GM12878 (cell line): ENCODE measurements at regions not wholly inside any gene's neighbourhood (a gene's known extent, or its start where the extent isn't known, plus 50 kb on each side); places are given as distances from the start of the nearest gene placed in this dataset.

Experiments
- ASH2L ChIP-seq: fragments of 300-600, 200-600 bp; sonication (generic); IDR thresholded peaks from 2 replicates; pipeline ENCODE4 v1.6.1; 2017; ENCODE audit warnings: low read depth, mild to moderate bottlenecking, borderline replicate concordance
- ATF2 ChIP-seq: IDR thresholded peaks from 2 replicates; pipeline ENCODE4 v1.6.1; 2012; ENCODE audit warnings: low read length, inconsistent platforms
- CTCF ChIP-seq, 3 experiments: IDR thresholded peaks in 2 of 3; conservative IDR thresholded peaks in 1 of 3; 2 replicates each; pipeline ENCODE4 v1.5.1; 2011; ENCODE audit warnings: low read depth in 3 of 3, low read length in 3 of 3, mild to moderate bottlenecking in 3 of 3, control low read depth in 2 of 3, moderate library complexity in 2 of 3, inconsistent platforms in 1 of 3, mixed read lengths in 1 of 3; ENCODE audit not compliant: control insufficient read depth in 2 of 3, insufficient read depth in 1 of 3; ENCODE audit errors: extremely low read depth in 1 of 3
- HCFC1 ChIP-seq: fragments of 150-350 bp; IDR thresholded peaks from 2 replicates; pipeline ENCODE4 v1.6.1; 2014; ENCODE audit warnings: low read length
- HDAC6 ChIP-seq: fragments of 200-600 bp; sonication (generic); IDR thresholded peaks from one replicate; pipeline ENCODE4 v1.8.0; 2017; ENCODE audit warnings: antibody characterized with exemption; ENCODE audit not compliant: unreplicated experiment
- JUNB ChIP-seq: IDR thresholded peaks from 2 replicates; pipeline ENCODE4 v1.6.1; 2016; ENCODE audit warnings: antibody characterized with exemption, mild to moderate bottlenecking
- JUND ChIP-seq: IDR thresholded peaks from 2 replicates; pipeline ENCODE4 v1.6.1; 2012; ENCODE audit warnings: low read depth, mild to moderate bottlenecking, low read length, improper control_type of control experiment, moderate library complexity
- PBX3 ChIP-seq: IDR thresholded peaks from 2 replicates; pipeline ENCODE4 v1.6.1; 2011; ENCODE audit warnings: mild to moderate bottlenecking, low read depth, low read length, moderate library complexity; ENCODE audit not compliant: insufficient replicate concordance
- POLR2A ChIP-seq: IDR thresholded peaks from 2 replicates; pipeline ENCODE4 v1.6.1; 2011; ENCODE audit warnings: low read depth, mild to moderate bottlenecking, low read length
- POLR2AphosphoS5 ChIP-seq: IDR thresholded peaks from 2 replicates; pipeline ENCODE4 v1.6.1; 2011; ENCODE audit warnings: mild to moderate bottlenecking, low read length, inconsistent platforms
- TARDBP ChIP-seq: IDR thresholded peaks from 2 replicates; pipeline ENCODE4 v1.6.1; 2016; ENCODE audit warnings: borderline replicate concordance
- USF1 ChIP-seq: IDR thresholded peaks from 2 replicates; pipeline ENCODE4 v1.6.1; 2011; ENCODE audit warnings: borderline replicate concordance, low read depth, mild to moderate bottlenecking, moderate library complexity, mixed read lengths, low read length; ENCODE audit not compliant: insufficient read depth; ENCODE audit errors: extremely low read length
- ZNF274 ChIP-seq: IDR thresholded peaks from one replicate; pipeline ENCODE4 v1.8.0; 2011; ENCODE audit not compliant: insufficient read length, insufficient read depth
- ZNF384 ChIP-seq: IDR thresholded peaks from 2 replicates; pipeline ENCODE4 v1.6.1; 2012; ENCODE audit warnings: low read depth, mild to moderate bottlenecking, low read length, improper control_type of control experiment, borderline replicate concordance

- TF ChIP-seq CTCF (IDR thresholded peaks at IDR 0.05 in 2 of 3, conservative IDR thresholded peaks at IDR 0.05 in 1 of 3; ENCODE audit: control insufficient read depth in 2 of 3, extremely low read depth in 1 of 3, insufficient read depth in 1 of 3, low read depth in 3 of 3, low read length in 3 of 3) (no peak), POLR2A (no peak), JUNB (no peak), PBX3 (no peak), ATF2 (no peak), HCFC1 (no peak), USF1 (no peak), TARDBP (no peak), ASH2L (no peak), ZNF384 (no peak), ZNF274 (no peak), JUND (no peak), POLR2AphosphoS5 (no peak), HDAC6 (no peak)
Observed at GRCh38 chr1:187516874-187517273, 688.1 kb downstream of the PLA2G4A start.
